NCI-H2171 treated with DMSO at 0.1 percent for 48 hours (cell line): ENCODE measurements at regions not wholly inside any gene's neighbourhood (a gene's known extent, or its start where the extent isn't known, plus 50 kb on each side); places are given as distances from the start of the nearest gene placed in this dataset.
"Not testable (repeated sequence)": the region's sequence is repeated elsewhere in the genome, so short reads cannot be mapped to it uniquely, and the experiment has no call there.

Source experiments
- DNase-seq: peaks from one replicate; lab custom pipeline; 2025; lab: John Stamatoyannopoulos, UW

GRCh38 chr18:51248685-51249084 is 51.2 kb upstream of the MEX3C start:
- no peak for DNase-seq

- no peak for DNase-seq
Observed at GRCh38 chr18:51250006-51250405, 52.5 kb upstream of the MEX3C start.

GRCh38 chr18:51250458-51251024 is 53.1 kb upstream of the MEX3C start:
- no peak for DNase-seq

GRCh38 chr18:51251625-51252024 is 54.1 kb upstream of the MEX3C start:
- no peak for DNase-seq

- DNase-seq: no peak
Observed at GRCh38 chr18:51253476-51253875, 56.0 kb upstream of the MEX3C start.

- DNase-seq: no peak
Observed at GRCh38 chr18:51255693-51256092, 58.2 kb upstream of the MEX3C start.

- DNase-seq: no peak
Observed at GRCh38 chr18:51257150-51257549, 59.7 kb upstream of the MEX3C start.

- no peak for DNase-seq
Observed at GRCh38 chr18:51260118-51260517, 62.6 kb upstream of the MEX3C start.

- not testable (repeated sequence) for DNase-seq
Observed at GRCh38 chr18:51266077-51266476, 68.6 kb upstream of the MEX3C start.

GRCh38 chr18:51266773-51267172 is 69.3 kb upstream of the MEX3C start:
- no peak for DNase-seq

GRCh38 chr18:51273437-51273836 is 76.0 kb upstream of the MEX3C start:
- no peak for DNase-seq

GRCh38 chr18:51275712-51276476 is 78.4 kb upstream of the MEX3C start:
- peak; percentile 48 for DNase-seq

GRCh38 chr18:51278045-51278649 is 80.7 kb upstream of the MEX3C start:
- DNase-seq: peak; percentile 14

- no peak for DNase-seq
Observed at GRCh38 chr18:51279367-51279984, 82.0 kb upstream of the MEX3C start.

GRCh38 chr18:51287818-51288508 is 90.5 kb upstream of the MEX3C start:
- no peak for DNase-seq

GRCh38 chr18:51288582-51288981 is 91.1 kb upstream of the MEX3C start:
- DNase-seq: no peak

GRCh38 chr18:51290860-51291259 is 93.4 kb upstream of the MEX3C start:
- DNase-seq: no peak

- DNase-seq: no peak
Observed at GRCh38 chr18:51300912-51301311, 103.4 kb upstream of the MEX3C start.

- DNase-seq: peak; percentile 23
Observed at GRCh38 chr18:51301376-51301775, 103.9 kb upstream of the MEX3C start.

GRCh38 chr18:51316677-51317076 is 119.2 kb upstream of the MEX3C start:
- DNase-seq: no peak

- no peak for DNase-seq
Observed at GRCh38 chr18:51321696-51322095, 124.2 kb upstream of the MEX3C start.

GRCh38 chr18:51323961-51324360 is 126.5 kb upstream of the MEX3C start:
- no peak for DNase-seq
